PC-3 (cell line): ENCODE measurements at regions not wholly inside any gene's neighbourhood (a gene's known extent, or its start where the extent isn't known, plus 50 kb on each side); places are given as distances from the start of the nearest gene placed in this dataset.
A peak's percentile ranks its signal among the peaks of the same experiment; 100 is the strongest.

Experiments used
- ATAC-seq: fragments of 200-7000 bp; cut with Tn5 transposase; 2 replicates; pipeline ENCODE4 v1.9.1; 2020; ENCODE audit warnings: mild to moderate bottlenecking, moderate library complexity
- BruUV-seq: library from RNA; stranded (reverse); fragments of 400-500 nt; replicated peaks from 2 replicates; lab custom pipeline; 2021; lab: Mats Ljungman, UMichigan
- CTCF ChIA-PET: fragments of 300-600 bp; sonication (Branson Sonifier 250); formaldehyde crosslinking; loops from one replicate; lab custom pipeline; 2022; ENCODE audit warnings: antibody characterized with exemption; lab: Charles Lee
- POLR2A ChIA-PET: fragments of 300-600 bp; sonication (Branson Sonifier 250); formaldehyde crosslinking; loops from one replicate; lab custom pipeline; 2022; ENCODE audit warnings: antibody characterized with exemption; ENCODE audit not compliant: unreplicated experiment; lab: Charles Lee
- DNase-seq: peaks from one replicate; pipeline ENCODE4 v3.0.0-alpha.2; 2015
- H2AFZ ChIP-seq: fragments of 300-600 bp; sonication (generic); 2 replicates; pipeline ENCODE4 v1.6.0; 2016; ENCODE audit warnings: antibody characterized with exemption, low read length
- H3F3A ChIP-seq: fragments of 300-600 bp; sonication (generic); one replicate; pipeline ENCODE4 v1.6.0; 2017; ENCODE audit warnings: antibody characterized with exemption, low read length, control low read depth, mild to moderate bottlenecking; ENCODE audit not compliant: unreplicated experiment
- H3K27ac ChIP-seq: fragments of 300-600 bp; sonication (generic); 2 replicates; pipeline ENCODE4 v1.5.1; 2016; ENCODE audit warnings: mild to moderate bottlenecking, low read length
- H3K27me3 ChIP-seq: fragments of 300-600 bp; sonication (generic); 2 replicates; pipeline ENCODE4 v1.6.1; 2016; ENCODE audit warnings: low read length, mixed read lengths
- H3K36me3 ChIP-seq: fragments of 300-600 bp; sonication (generic); 2 replicates; pipeline ENCODE4 v1.6.1; 2016; ENCODE audit warnings: low read depth, mixed run types, low read length, mixed read lengths
- H3K4me1 ChIP-seq: fragments of 300-600 bp; sonication (generic); 2 replicates; pipeline ENCODE4 v1.5.1; 2016; ENCODE audit warnings: low read length; ENCODE audit not compliant: insufficient read depth
- H3K4me2 ChIP-seq: fragments of 300-600 bp; sonication (generic); 2 replicates; pipeline ENCODE4 v1.6.0; 2016; ENCODE audit warnings: low read length
- H3K4me3 ChIP-seq: fragments of 300-600 bp; sonication (generic); 2 replicates; pipeline ENCODE4 v1.5.1; 2016; ENCODE audit warnings: mild to moderate bottlenecking, low read length, mixed read lengths
- H3K79me2 ChIP-seq: fragments of 300-600 bp; sonication (generic); 2 replicates; pipeline ENCODE4 v1.6.1; 2017; ENCODE audit warnings: low read length, mixed read lengths
- H3K9ac ChIP-seq: fragments of 300-600 bp; sonication (generic); 2 replicates; pipeline ENCODE4 v1.6.0; 2016; ENCODE audit warnings: mild to moderate bottlenecking, low read length
- H3K9me2 ChIP-seq: fragments of 300-600 bp; sonication (generic); replicated peaks from 2 replicates; pipeline ENCODE4 v1.6.1; 2016; ENCODE audit warnings: mixed run types, low read length, mixed read lengths
- H3K9me3 ChIP-seq: fragments of 300-600 bp; sonication (generic); 2 replicates; pipeline ENCODE4 v1.6.1; 2016; ENCODE audit warnings: low read length, mixed read lengths
- H4K20me1 ChIP-seq: fragments of 300-600 bp; sonication (generic); 2 replicates; pipeline ENCODE4 v1.6.1; 2016; ENCODE audit warnings: low read length, mixed read lengths
- EZH2 ChIP-seq: fragments of 300-600 bp; sonication (generic); IDR thresholded peaks from one replicate; pipeline ENCODE4 v1.6.1; 2017; ENCODE audit warnings: antibody characterized with exemption, mild to moderate bottlenecking, low read length; ENCODE audit not compliant: unreplicated experiment
- EZH2phosphoT487 ChIP-seq: fragments of 300-600 bp; sonication (generic); IDR thresholded peaks from 2 replicates; pipeline ENCODE4 v1.6.1; 2018; ENCODE audit warnings: mild to moderate bottlenecking, antibody characterized with exemption, low read length, borderline replicate concordance
- intact Hi-C: fragments of 100-400 bp; cut with micrococcal nuclease; formaldehyde crosslinking; loops from 2 replicates; pipeline ENCODE4 v1.9.0; 2023
- TF ChIP-seq, protein P1 (sequence below): fragments of 300-600 bp; sonication (generic); conservative IDR thresholded peaks from 2 replicates; pipeline ENCODE4 v1.5.1; 2017; ENCODE audit warnings: antibody characterized with exemption, low read depth, mild to moderate bottlenecking, low read length

DNA sequence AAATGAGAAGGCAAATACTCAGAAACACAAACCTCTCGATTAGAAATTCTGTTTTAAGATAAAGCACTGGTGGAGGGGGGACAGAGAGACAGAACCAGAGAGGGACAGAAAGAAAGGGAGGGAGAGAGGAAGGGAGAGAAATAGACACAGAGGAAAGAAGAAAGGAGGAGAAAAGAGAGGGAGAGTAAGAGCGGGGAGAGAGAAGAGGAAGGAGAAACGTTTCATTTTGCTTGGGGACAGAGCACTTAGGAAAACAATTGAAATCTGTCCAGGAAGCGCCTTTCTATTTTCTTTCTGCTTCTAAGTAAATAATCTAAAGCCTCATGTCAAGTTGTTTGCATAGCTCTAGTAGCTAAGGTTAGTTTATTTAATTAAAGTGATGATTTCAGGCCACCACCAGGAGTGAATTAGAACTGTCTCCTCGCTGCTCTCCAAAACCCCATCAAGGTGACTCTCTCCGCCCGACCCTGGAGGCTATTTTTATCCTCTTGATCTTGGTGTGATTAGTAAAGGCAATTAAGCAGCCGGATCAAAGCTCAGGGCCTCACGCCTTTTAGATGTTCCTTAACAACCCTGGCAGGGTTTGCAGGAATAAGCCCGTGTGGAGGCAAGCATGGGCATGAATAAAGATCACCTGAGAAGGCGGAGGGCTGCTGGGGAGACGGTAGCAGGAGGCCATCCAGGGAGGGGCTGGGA is 73.4 kb upstream of the INSIG1 start:
- Histone ChIP-seq H3K4me3 (no peak overlapping the region), H2AFZ (no peak overlapping the region), H3K9me2 (no peaks in the 10 kb centered on the region), H3K4me2 (no peak overlapping the region), H4K20me1 (no peaks in the 10 kb centered on the region), H3K9me3 (no peaks in the 10 kb centered on the region), H3K27me3 (no peaks in the 10 kb centered on the region), H3F3A (no peaks in the 10 kb centered on the region), H3K79me2 (no peaks in the 10 kb centered on the region), H3K4me1 (peaks cover 16% of the 10 kb centered on the region), H3K9ac (no peak overlapping the region), H3K36me3 (no peaks in the 10 kb centered on the region), H3K27ac (no peak overlapping the region)
- peak; percentile 55 for ATAC-seq
- no TSS peak for BruUV-seq
- TF ChIP-seq, protein P1, sequence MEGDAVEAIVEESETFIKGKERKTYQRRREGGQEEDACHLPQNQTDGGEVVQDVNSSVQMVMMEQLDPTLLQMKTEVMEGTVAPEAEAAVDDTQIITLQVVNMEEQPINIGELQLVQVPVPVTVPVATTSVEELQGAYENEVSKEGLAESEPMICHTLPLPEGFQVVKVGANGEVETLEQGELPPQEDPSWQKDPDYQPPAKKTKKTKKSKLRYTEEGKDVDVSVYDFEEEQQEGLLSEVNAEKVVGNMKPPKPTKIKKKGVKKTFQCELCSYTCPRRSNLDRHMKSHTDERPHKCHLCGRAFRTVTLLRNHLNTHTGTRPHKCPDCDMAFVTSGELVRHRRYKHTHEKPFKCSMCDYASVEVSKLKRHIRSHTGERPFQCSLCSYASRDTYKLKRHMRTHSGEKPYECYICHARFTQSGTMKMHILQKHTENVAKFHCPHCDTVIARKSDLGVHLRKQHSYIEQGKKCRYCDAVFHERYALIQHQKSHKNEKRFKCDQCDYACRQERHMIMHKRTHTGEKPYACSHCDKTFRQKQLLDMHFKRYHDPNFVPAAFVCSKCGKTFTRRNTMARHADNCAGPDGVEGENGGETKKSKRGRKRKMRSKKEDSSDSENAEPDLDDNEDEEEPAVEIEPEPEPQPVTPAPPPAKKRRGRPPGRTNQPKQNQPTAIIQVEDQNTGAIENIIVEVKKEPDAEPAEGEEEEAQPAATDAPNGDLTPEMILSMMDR = no peak
- TF ChIP-seq EZH2phosphoT487 = no peak
- no peak for TF ChIP-seq EZH2
- intact Hi-C loops = no loop called here
- DNase-seq = no peak
- POLR2A ChIA-PET = no interaction called here
- CTCF ChIA-PET = no interaction called here

DNA sequence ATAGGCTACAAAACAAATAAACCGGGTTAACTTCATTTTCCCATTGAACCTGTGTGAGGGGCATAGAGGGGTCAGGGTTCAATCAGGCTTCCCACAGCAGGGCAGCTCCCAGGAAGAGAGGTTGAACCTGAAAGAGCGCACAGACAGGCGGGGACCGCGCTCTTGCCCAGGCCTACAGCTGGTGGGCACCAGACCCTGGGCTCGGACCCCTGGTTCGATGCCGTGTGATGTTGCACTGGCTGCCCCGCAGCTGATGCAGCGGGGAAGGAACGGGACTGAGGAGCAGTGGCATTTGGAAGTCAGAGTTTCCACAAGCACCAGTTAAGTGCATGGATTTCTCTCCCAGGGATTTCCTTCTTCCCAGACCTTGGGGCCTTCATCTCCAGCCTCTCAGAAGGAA is 72.6 kb upstream of the INSIG1 start:
- no peaks in the 10 kb centered on the region for H3K36me3 ChIP-seq
- no peaks in the 10 kb centered on the region for H3F3A ChIP-seq
- peaks cover 24% of the 10 kb centered on the region for H3K4me1 ChIP-seq
- intact Hi-C loops = no loop called here
- ChIA-PET POLR2A (no interaction called here), CTCF (no interaction called here)
- no peak overlapping the region for H3K9ac ChIP-seq
- TF ChIP-seq EZH2 (no peak), EZH2phosphoT487 (no peak)
- TF ChIP-seq, protein P1 = no peak
- no peaks in the 10 kb centered on the region for H3K27me3 ChIP-seq
- H3K79me2 ChIP-seq = no peaks in the 10 kb centered on the region
- BruUV-seq = no TSS peak
- DNase-seq (no peak), ATAC-seq (no peak)
- H4K20me1 ChIP-seq = no peaks in the 10 kb centered on the region
- no peak overlapping the region for H3K27ac ChIP-seq
- H2AFZ ChIP-seq = no peak overlapping the region
- no peaks in the 10 kb centered on the region for H3K9me2 ChIP-seq
- H3K4me2 ChIP-seq = no peak overlapping the region
- no peak overlapping the region for H3K4me3 ChIP-seq
- no peaks in the 10 kb centered on the region for H3K9me3 ChIP-seq

DNA sequence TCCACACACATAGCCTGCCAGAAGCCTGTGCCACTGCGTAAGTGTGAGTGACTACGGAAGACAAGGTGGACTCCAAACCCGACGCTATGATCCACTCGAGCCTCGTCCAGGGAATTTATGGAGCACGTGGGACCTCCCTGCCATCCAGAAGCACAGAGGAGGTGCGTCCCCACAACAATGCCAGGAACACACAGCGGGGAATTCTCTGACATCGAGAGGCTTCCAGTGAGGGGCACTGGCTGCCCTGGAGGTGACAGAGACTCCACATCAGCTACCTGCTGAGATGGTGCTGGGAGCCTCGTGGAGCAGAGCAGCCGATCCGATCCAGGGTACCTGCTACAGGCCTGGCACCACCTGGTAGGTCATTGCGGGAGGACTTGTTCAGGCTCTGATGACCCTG is 72.2 kb upstream of the INSIG1 start:
- H3K27me3 ChIP-seq = no peaks in the 10 kb centered on the region
- ChIA-PET CTCF (no interaction called here), POLR2A (no interaction called here)
- H3K4me2 ChIP-seq = no peak overlapping the region
- H3F3A ChIP-seq = no peaks in the 10 kb centered on the region
- no peak for ATAC-seq
- H4K20me1 ChIP-seq = no peaks in the 10 kb centered on the region
- H2AFZ ChIP-seq = no peak overlapping the region
- no peak overlapping the region for H3K9ac ChIP-seq
- no peaks in the 10 kb centered on the region for H3K9me3 ChIP-seq
- H3K4me1 ChIP-seq = peaks cover 26% of the 10 kb centered on the region
- intact Hi-C loops = no loop called here
- H3K36me3 ChIP-seq = no peaks in the 10 kb centered on the region
- no TSS peak for BruUV-seq
- no peak overlapping the region for H3K4me3 ChIP-seq
- H3K79me2 ChIP-seq = no peaks in the 10 kb centered on the region
- TF ChIP-seq EZH2phosphoT487 (no peak), EZH2 (no peak)
- TF ChIP-seq, protein P1 = no peak
- DNase-seq = no peak
- no peaks in the 10 kb centered on the region for H3K9me2 ChIP-seq
- H3K27ac ChIP-seq = no peak overlapping the region
